ENCODE measurements at regions not wholly inside any gene's neighbourhood (a gene's known extent, or its start where the extent isn't known, plus 50 kb on each side); places are given as distances from the start of the nearest gene placed in this dataset.

DNA sequence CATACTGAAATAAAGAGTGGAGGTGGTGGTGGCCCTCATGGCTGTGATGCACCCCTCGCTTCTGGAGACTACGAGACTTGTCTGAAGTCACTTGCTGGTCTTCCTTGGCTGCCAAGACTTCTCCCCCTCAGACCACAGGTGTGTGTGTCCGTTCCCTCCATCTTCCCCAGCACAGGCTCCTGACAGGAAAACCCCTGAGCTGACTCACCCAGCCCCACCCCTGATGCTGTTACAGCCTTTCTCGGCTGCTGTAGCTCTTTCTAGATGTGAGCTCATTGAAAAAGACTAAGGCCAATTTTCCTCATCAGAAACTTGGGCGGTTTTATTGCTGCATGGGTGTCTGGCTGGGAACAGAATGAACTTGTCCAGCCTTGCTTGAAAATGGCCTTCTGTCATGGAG lies 296.9 kb downstream of the TMEM114 start:
- no peak for DNase-seq (ENCODE audit: low read depth)
- TF ChIP-seq, protein P1, sequence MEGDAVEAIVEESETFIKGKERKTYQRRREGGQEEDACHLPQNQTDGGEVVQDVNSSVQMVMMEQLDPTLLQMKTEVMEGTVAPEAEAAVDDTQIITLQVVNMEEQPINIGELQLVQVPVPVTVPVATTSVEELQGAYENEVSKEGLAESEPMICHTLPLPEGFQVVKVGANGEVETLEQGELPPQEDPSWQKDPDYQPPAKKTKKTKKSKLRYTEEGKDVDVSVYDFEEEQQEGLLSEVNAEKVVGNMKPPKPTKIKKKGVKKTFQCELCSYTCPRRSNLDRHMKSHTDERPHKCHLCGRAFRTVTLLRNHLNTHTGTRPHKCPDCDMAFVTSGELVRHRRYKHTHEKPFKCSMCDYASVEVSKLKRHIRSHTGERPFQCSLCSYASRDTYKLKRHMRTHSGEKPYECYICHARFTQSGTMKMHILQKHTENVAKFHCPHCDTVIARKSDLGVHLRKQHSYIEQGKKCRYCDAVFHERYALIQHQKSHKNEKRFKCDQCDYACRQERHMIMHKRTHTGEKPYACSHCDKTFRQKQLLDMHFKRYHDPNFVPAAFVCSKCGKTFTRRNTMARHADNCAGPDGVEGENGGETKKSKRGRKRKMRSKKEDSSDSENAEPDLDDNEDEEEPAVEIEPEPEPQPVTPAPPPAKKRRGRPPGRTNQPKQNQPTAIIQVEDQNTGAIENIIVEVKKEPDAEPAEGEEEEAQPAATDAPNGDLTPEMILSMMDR (conservative IDR thresholded peaks at IDR 0.05; ENCODE audit: low read depth, low read length), result no peak
- no peak overlapping the region for H3K4me3 ChIP-seq (ENCODE audit: low read depth, low read length)

DNA sequence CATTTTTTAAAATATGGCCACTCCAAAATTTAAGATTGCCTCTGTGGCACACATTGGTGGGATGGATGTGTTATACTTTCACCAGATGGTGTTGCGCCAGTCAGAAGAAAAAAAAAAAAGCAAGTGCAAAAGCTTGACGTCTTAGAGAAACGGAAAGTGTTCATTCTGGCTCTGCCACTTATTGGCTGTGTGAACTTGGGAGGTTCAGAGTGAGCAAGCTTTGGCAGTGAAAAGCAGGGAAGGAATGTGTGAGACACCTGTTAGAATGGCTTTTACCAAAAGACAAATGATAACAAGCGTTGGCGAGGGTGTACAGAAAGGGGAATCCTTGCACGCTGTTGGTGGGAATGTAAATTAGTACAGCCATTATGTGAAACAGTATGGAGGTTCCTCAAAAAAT lies 298.0 kb downstream of the TMEM114 start:
- TF ChIP-seq, protein P1 (conservative IDR thresholded peaks at IDR 0.05; ENCODE audit: low read depth, low read length), result no peak
- DNase-seq (ENCODE audit: low read depth), result no peak
- H3K4me3 ChIP-seq (ENCODE audit: low read depth, low read length), result no peak overlapping the region

- TF ChIP-seq, protein P1 (conservative IDR thresholded peaks at IDR 0.05; ENCODE audit: low read depth, low read length), result no peak
- no peak overlapping the region for H3K4me3 ChIP-seq (ENCODE audit: low read depth, low read length)
- no peak for DNase-seq (ENCODE audit: low read depth)
Observed at GRCh38 chr16:8286348-8286747, 304.0 kb downstream of the TMEM114 start.

GRCh38 chr16:8283195-8283594 lies 307.1 kb downstream of the TMEM114 start:
- H3K4me3 ChIP-seq (ENCODE audit: low read depth, low read length), result no peak overlapping the region
- no peak for DNase-seq (ENCODE audit: low read depth)
- TF ChIP-seq, protein P1 (conservative IDR thresholded peaks at IDR 0.05; ENCODE audit: low read depth, low read length), result no peak

- TF ChIP-seq, protein P1 (conservative IDR thresholded peaks at IDR 0.05; ENCODE audit: low read depth, low read length), result no peak
- H3K4me3 ChIP-seq (ENCODE audit: low read depth, low read length), result no peak overlapping the region
- no peak for DNase-seq (ENCODE audit: low read depth)
Observed at GRCh38 chr16:8278031-8278580, 312.2 kb downstream of the TMEM114 start.

DNA sequence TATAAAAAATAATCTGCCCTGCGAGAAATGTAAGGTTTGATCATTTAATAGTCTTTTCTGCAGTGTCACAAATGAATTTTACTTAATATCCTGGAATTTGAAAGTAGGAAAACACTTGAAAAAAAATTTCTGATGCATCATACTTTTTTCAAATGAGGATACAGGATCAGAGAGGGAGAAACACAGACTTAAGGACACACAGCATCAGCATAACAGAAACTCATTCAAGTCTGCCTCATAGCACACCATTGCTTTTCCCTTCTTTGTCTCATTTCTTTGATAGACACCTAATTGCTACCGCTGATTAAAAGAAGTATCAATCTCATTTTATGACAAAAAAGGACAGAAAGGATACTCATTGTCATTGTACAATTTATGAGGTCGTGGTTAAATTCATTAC lies 319.0 kb downstream of the TMEM114 start:
- TF ChIP-seq, protein P1 (conservative IDR thresholded peaks at IDR 0.05; ENCODE audit: low read depth, low read length), result no peak

GRCh38 chr16:8262299-8262698 lies 328.0 kb downstream of the TMEM114 start:
- H3K4me3 ChIP-seq (ENCODE audit: low read depth, low read length), result no peak overlapping the region
- TF ChIP-seq, protein P1 (conservative IDR thresholded peaks at IDR 0.05; ENCODE audit: low read depth, low read length), result no peak
- no peak for DNase-seq (ENCODE audit: low read depth)

More for the DNA sequence above, 319.0 kb downstream of the TMEM114 start:
- no peak for DNase-seq (ENCODE audit: low read depth)
- H3K4me3 ChIP-seq (ENCODE audit: low read depth, low read length), result no peak overlapping the region

Measured in epithelial cell of proximal tubule (primary cell).